GM12864 (cell line): ENCODE measurements at regions not wholly inside any gene's neighbourhood (a gene's known extent, or its start where the extent isn't known, plus 50 kb on each side); places are given as distances from the start of the nearest gene placed in this dataset.

Experiments used
- DNase-seq: peaks from one replicate; pipeline ENCODE4 v3.0.0-alpha.2; 2011; ENCODE audit warnings: low read depth
- H3K4me3 ChIP-seq: 2 replicates; pipeline ENCODE4 v1.5.1; 2011; ENCODE audit warnings: mild to moderate bottlenecking, low read depth, low read length, control low read depth
- CTCF ChIP-seq: IDR thresholded peaks from 2 replicates; pipeline ENCODE4 v1.5.1; 2011; ENCODE audit warnings: low read depth, mild to moderate bottlenecking, moderate library complexity, low read length, control low read depth, inconsistent platforms; ENCODE audit errors: missing control alignments

- H3K4me3 ChIP-seq: no peak overlapping the region
- no peak for DNase-seq
- no peak for TF ChIP-seq CTCF
Observed at GRCh38 chr3:157637866-157638265, 134.7 kb upstream of the VEPH1 start.

GRCh38 chr3:157633241-157633640 is 130.0 kb upstream of the VEPH1 start:
- H3K4me3 ChIP-seq: no peak overlapping the region
- TF ChIP-seq CTCF: no peak
- DNase-seq: no peak

GRCh38 chr3:157632075-157632474 is 128.9 kb upstream of the VEPH1 start:
- TF ChIP-seq CTCF: no peak
- DNase-seq: no peak
- H3K4me3 ChIP-seq: no peak overlapping the region

GRCh38 chr3:157631478-157631877 is 128.3 kb upstream of the VEPH1 start:
- DNase-seq: no peak
- H3K4me3 ChIP-seq: no peak overlapping the region
- TF ChIP-seq CTCF: no peak

GRCh38 chr3:157626817-157627216 is 123.6 kb upstream of the VEPH1 start:
- H3K4me3 ChIP-seq: no peak overlapping the region
- no peak for TF ChIP-seq CTCF
- no peak for DNase-seq

GRCh38 chr3:157624801-157625200 is 121.6 kb upstream of the VEPH1 start:
- TF ChIP-seq CTCF: no peak
- H3K4me3 ChIP-seq: no peak overlapping the region
- DNase-seq: no peak

GRCh38 chr3:157618886-157619285 is 115.7 kb upstream of the VEPH1 start:
- no peak for DNase-seq
- no peak for TF ChIP-seq CTCF
- H3K4me3 ChIP-seq: no peak overlapping the region
